ENCODE measurements at regions not wholly inside any gene's neighbourhood (a gene's known extent, or its start where the extent isn't known, plus 50 kb on each side); places are given as distances from the start of the nearest gene placed in this dataset.

DNA sequence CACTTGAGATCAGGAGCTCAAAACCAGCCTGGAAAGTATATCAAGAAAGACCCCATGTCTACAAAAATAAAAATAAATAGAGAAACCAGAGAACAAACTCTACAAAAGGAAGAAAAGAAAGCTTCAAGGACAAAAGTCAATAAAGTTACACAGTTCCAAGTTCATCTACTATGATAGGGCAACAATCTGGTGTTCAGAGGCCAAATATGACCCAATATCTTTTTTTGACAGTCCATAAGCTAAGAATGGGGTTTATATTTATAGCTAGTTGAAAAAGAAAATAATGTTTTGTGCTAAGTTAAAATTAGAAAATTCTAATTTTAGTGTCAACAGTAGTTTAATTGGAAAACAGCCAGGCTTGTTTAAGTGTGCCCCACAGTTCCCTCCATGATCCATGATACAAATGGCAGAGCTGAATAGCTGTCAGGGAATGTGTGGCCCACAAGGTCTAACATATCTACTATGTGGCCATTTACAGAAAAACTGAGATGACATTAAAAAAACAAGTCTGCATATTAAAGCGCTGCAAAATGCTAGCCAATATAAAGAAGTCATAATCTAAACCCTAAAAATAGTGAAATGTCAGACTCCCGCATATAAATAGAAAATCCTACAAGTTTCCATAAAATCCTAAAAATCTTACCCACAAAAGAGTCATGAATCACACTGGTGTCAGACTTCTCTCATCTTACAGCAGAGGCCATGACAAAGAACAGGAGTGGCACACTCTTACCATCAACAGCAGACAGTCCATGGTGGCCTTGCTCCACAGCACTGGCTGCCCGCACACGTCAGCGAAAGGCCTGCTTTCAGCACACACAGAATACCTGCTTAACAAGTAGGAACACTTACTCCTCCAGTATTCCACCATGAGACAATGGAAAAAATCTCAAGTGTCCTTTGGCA lies 281.9 kb upstream of the HSFY2 start:
- no CpG with 5 or more reads among the region's 5 CpGs for WGBS
- no peak overlapping the region for H3K4me3 ChIP-seq
- no peak for DNase-seq (ENCODE audit: low spot score in 2 of 2)

GRCh38 chrY:19053806-19054205 lies 280.3 kb upstream of the HSFY2 start:
- Histone ChIP-seq H3K36me3 (no peaks in the 10 kb centered on the region), H3K4me3 (no peak overlapping the region), H3K9me3 (no peaks in the 10 kb centered on the region), H3K27ac (no peak overlapping the region), H3K27me3 (no peaks in the 10 kb centered on the region), H3K4me1 (no peaks in the 10 kb centered on the region)
- WGBS, result no CpG with 5 or more reads among the region's 5 CpGs
- DNase-seq (ENCODE audit: low spot score in 2 of 2), result no peak
- TF ChIP-seq, protein P1, sequence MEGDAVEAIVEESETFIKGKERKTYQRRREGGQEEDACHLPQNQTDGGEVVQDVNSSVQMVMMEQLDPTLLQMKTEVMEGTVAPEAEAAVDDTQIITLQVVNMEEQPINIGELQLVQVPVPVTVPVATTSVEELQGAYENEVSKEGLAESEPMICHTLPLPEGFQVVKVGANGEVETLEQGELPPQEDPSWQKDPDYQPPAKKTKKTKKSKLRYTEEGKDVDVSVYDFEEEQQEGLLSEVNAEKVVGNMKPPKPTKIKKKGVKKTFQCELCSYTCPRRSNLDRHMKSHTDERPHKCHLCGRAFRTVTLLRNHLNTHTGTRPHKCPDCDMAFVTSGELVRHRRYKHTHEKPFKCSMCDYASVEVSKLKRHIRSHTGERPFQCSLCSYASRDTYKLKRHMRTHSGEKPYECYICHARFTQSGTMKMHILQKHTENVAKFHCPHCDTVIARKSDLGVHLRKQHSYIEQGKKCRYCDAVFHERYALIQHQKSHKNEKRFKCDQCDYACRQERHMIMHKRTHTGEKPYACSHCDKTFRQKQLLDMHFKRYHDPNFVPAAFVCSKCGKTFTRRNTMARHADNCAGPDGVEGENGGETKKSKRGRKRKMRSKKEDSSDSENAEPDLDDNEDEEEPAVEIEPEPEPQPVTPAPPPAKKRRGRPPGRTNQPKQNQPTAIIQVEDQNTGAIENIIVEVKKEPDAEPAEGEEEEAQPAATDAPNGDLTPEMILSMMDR (IDR thresholded peaks at IDR 0.05), result no peak
- no peak for TF ChIP-seq POLR2A (IDR thresholded peaks at IDR 0.05)
- no peak for TF ChIP-seq EP300 (IDR thresholded peaks at IDR 0.05)
- no peak for TF ChIP-seq POLR2AphosphoS5 (IDR thresholded peaks at IDR 0.05)

More for the DNA sequence above, 281.9 kb upstream of the HSFY2 start:
- no peaks in the 10 kb centered on the region for H3K9me3 ChIP-seq
- H3K27ac ChIP-seq, result no peak overlapping the region
- no peak for TF ChIP-seq EP300 (IDR thresholded peaks at IDR 0.05)
- TF ChIP-seq, protein P1 (IDR thresholded peaks at IDR 0.05), result no peak
- peaks cover 6% of the 10 kb centered on the region for H3K4me1 ChIP-seq
- H3K27me3 ChIP-seq, result no peaks in the 10 kb centered on the region
- no peaks in the 10 kb centered on the region for H3K36me3 ChIP-seq

GRCh38 chrY:19051021-19051420 lies 277.5 kb upstream of the HSFY2 start:
- Histone ChIP-seq H3K36me3 (no peaks in the 10 kb centered on the region), H3K9me3 (no peaks in the 10 kb centered on the region), H3K4me1 (no peaks in the 10 kb centered on the region), H3K4me3 (no peak overlapping the region), H3K27me3 (no peaks in the 10 kb centered on the region), H3K27ac (no peak overlapping the region)
- TF ChIP-seq POLR2A (IDR thresholded peaks at IDR 0.05) (no peak), POLR2AphosphoS5 (IDR thresholded peaks at IDR 0.05) (no peak), EP300 (IDR thresholded peaks at IDR 0.05) (no peak)
- TF ChIP-seq, protein P1 (IDR thresholded peaks at IDR 0.05), result no peak
- no CpG with 5 or more reads among the region's 4 CpGs for WGBS
- DNase-seq (ENCODE audit: low spot score in 2 of 2), result no peak

DNA sequence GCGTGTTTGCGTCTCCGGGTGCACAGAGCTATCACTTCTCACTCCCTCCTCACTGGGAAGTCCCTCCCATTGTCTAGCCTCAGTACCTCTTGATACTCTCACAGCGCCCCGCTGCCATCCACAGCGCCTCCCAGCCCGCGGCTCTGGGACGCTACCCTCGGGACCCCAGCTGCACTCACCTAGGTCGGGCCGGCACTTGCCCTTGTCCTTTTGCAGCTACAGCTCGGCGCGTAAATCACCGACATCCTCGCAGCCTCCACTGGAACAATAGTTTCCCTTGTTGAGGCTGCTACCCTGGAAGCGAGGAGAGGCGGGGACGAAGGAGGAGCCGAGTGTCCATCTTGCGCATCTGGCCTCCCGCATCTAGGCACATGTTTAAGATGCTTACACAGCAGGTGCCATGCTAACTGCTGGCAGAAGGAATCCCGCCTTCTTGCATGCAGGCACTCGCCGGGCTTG lies 269.5 kb upstream of the HSFY2 start:
- H3K27me3 ChIP-seq, result no peaks in the 10 kb centered on the region
- H3K9me3 ChIP-seq, result no peaks in the 10 kb centered on the region
- H3K4me1 ChIP-seq, result no peaks in the 10 kb centered on the region
- H3K4me3 ChIP-seq, result no peak overlapping the region
- no peak overlapping the region for H3K27ac ChIP-seq
- WGBS, result no CpG with 5 or more reads among the region's 26 CpGs
- no peaks in the 10 kb centered on the region for H3K36me3 ChIP-seq
- DNase-seq (ENCODE audit: low spot score in 2 of 2), result no peak
- TF ChIP-seq POLR2A (IDR thresholded peaks at IDR 0.05), result no peak
- no peak for TF ChIP-seq POLR2AphosphoS5 (IDR thresholded peaks at IDR 0.05)
- TF ChIP-seq, protein P1 (IDR thresholded peaks at IDR 0.05), result no peak
- TF ChIP-seq EP300 (IDR thresholded peaks at IDR 0.05), result no peak

- Histone ChIP-seq H3K36me3 (no peaks in the 10 kb centered on the region), H3K9me3 (no peaks in the 10 kb centered on the region), H3K27me3 (no peaks in the 10 kb centered on the region), H3K27ac (no peak overlapping the region), H3K4me1 (no peaks in the 10 kb centered on the region), H3K4me3 (no peak overlapping the region)
- no peak for DNase-seq (ENCODE audit: low spot score in 2 of 2)
- WGBS, result no CpG with 5 or more reads among the region's 12 CpGs
- TF ChIP-seq POLR2AphosphoS5 (IDR thresholded peaks at IDR 0.05) (no peak), EP300 (IDR thresholded peaks at IDR 0.05) (no peak), POLR2A (IDR thresholded peaks at IDR 0.05) (no peak)
- TF ChIP-seq, protein P1 (IDR thresholded peaks at IDR 0.05), result no peak
These were observed 268.9 kb upstream of the HSFY2 start for GRCh38 chrY:19042306-19042958.
